Mesothelial cell of epicardium (in vitro differentiated cells): ENCODE measurements at regions not wholly inside any gene's neighbourhood (a gene's known extent, or its start where the extent isn't known, plus 50 kb on each side); places are given as distances from the start of the nearest gene placed in this dataset.

ENCODE experiments used
- DNase-seq, 2 experiments: peaks; one replicate each; pipeline ENCODE4 v3.0.0; 2021; ENCODE audit warnings: low spot score in 2 of 2; ENCODE audit not compliant: unreplicated experiment in 2 of 2
- H3K27ac Mint-ChIP-seq: 2 replicates; pipeline ENCODE4 v1.8.0; 2021; ENCODE audit warnings: mixed read lengths
- H3K27me3 Mint-ChIP-seq: 2 replicates; pipeline ENCODE4 v1.8.0; 2021; ENCODE audit warnings: low read depth, mixed read lengths
- H3K36me3 Mint-ChIP-seq: 2 replicates; pipeline ENCODE4 v1.8.0; 2021; ENCODE audit warnings: mixed read lengths
- H3K4me1 Mint-ChIP-seq: 2 replicates; pipeline ENCODE4 v1.8.0; 2021; ENCODE audit warnings: mixed read lengths
- H3K4me3 Mint-ChIP-seq: 2 replicates; pipeline ENCODE4 v1.8.0; 2021; ENCODE audit warnings: mild to moderate bottlenecking, moderate library complexity, mixed read lengths
- H3K9me3 Mint-ChIP-seq: 2 replicates; pipeline ENCODE4 v1.8.0; 2021; ENCODE audit warnings: mixed read lengths
- CTCF ChIP-seq: fragments of 200-600 bp; sonication (generic); IDR thresholded peaks from one replicate; pipeline ENCODE4 v1.5.0; 2021; ENCODE audit warnings: antibody characterized with exemption; ENCODE audit not compliant: unreplicated experiment

- no peak overlapping the region for H3K4me3 Mint-ChIP-seq
- no peak for TF ChIP-seq CTCF
- no peaks in the 10 kb centered on the region for H3K36me3 Mint-ChIP-seq
- H3K9me3 Mint-ChIP-seq = peaks cover 17% of the 10 kb centered on the region
- H3K4me1 Mint-ChIP-seq = no peaks in the 10 kb centered on the region
- no peaks in the 10 kb centered on the region for H3K27me3 Mint-ChIP-seq
- DNase-seq = no peak
- no peak overlapping the region for H3K27ac Mint-ChIP-seq
These were observed 180.3 kb upstream of the GRB10 start for GRCh38 chr7:50962962-50963374.

GRCh38 chr7:50962281-50962883 lies 179.7 kb upstream of the GRB10 start:
- Mint-ChIP-seq H3K4me3 (no peak overlapping the region), H3K36me3 (no peaks in the 10 kb centered on the region), H3K27me3 (no peaks in the 10 kb centered on the region), H3K9me3 (peaks cover 12% of the 10 kb centered on the region), H3K27ac (no peak overlapping the region), H3K4me1 (no peaks in the 10 kb centered on the region)
- TF ChIP-seq CTCF = no peak
- no peak for DNase-seq

- Mint-ChIP-seq H3K36me3 (no peaks in the 10 kb centered on the region), H3K4me3 (no peak overlapping the region), H3K4me1 (no peaks in the 10 kb centered on the region), H3K27me3 (no peaks in the 10 kb centered on the region), H3K9me3 (no peaks in the 10 kb centered on the region), H3K27ac (no peak overlapping the region)
- TF ChIP-seq CTCF = no peak
- no peak for DNase-seq
These were observed 178.1 kb upstream of the GRB10 start for GRCh38 chr7:50960621-50961310.

- Mint-ChIP-seq H3K4me1 (no peaks in the 10 kb centered on the region), H3K27ac (no peak overlapping the region), H3K4me3 (no peak overlapping the region), H3K36me3 (no peaks in the 10 kb centered on the region), H3K27me3 (no peaks in the 10 kb centered on the region), H3K9me3 (no peaks in the 10 kb centered on the region)
- TF ChIP-seq CTCF = no peak
- no peak for DNase-seq
These were observed 177.3 kb upstream of the GRB10 start for GRCh38 chr7:50959991-50960390.

- H3K4me3 Mint-ChIP-seq = no peak overlapping the region
- no peaks in the 10 kb centered on the region for H3K27me3 Mint-ChIP-seq
- H3K36me3 Mint-ChIP-seq = no peaks in the 10 kb centered on the region
- H3K27ac Mint-ChIP-seq = no peak overlapping the region
- H3K4me1 Mint-ChIP-seq = no peaks in the 10 kb centered on the region
- no peak for DNase-seq
- no peaks in the 10 kb centered on the region for H3K9me3 Mint-ChIP-seq
- TF ChIP-seq CTCF = no peak
These were observed 176.9 kb upstream of the GRB10 start for GRCh38 chr7:50959560-50959959.

GRCh38 chr7:50957855-50958254 lies 175.2 kb upstream of the GRB10 start:
- H3K4me1 Mint-ChIP-seq = no peaks in the 10 kb centered on the region
- no peaks in the 10 kb centered on the region for H3K27me3 Mint-ChIP-seq
- H3K27ac Mint-ChIP-seq = no peak overlapping the region
- H3K4me3 Mint-ChIP-seq = no peak overlapping the region
- DNase-seq = no peak
- TF ChIP-seq CTCF = no peak
- H3K36me3 Mint-ChIP-seq = no peaks in the 10 kb centered on the region
- no peaks in the 10 kb centered on the region for H3K9me3 Mint-ChIP-seq
